ENCODE measurements at regions not wholly inside any gene's neighbourhood (a gene's known extent, or its start where the extent isn't known, plus 50 kb on each side); places are given as distances from the start of the nearest gene placed in this dataset.

GRCh38 chr16:59707436-59708226 is 973.5 kb upstream of the GOT2 start:
- TF ChIP-seq CTCF (IDR thresholded peaks at IDR 0.05) (no peak), POLR2AphosphoS5 (IDR thresholded peaks at IDR 0.05; ENCODE audit: low read depth, low read length) (no peak), REST (IDR thresholded peaks at IDR 0.05; ENCODE audit: insufficient read depth in 1 of 2, low read depth in 2 of 2, low read length in 1 of 2) (no peak)

Measured in Panc1 (cell line).